ENCODE measurements at regions not wholly inside any gene's neighbourhood (a gene's known extent, or its start where the extent isn't known, plus 50 kb on each side); places are given as distances from the start of the nearest gene placed in this dataset.

DNA sequence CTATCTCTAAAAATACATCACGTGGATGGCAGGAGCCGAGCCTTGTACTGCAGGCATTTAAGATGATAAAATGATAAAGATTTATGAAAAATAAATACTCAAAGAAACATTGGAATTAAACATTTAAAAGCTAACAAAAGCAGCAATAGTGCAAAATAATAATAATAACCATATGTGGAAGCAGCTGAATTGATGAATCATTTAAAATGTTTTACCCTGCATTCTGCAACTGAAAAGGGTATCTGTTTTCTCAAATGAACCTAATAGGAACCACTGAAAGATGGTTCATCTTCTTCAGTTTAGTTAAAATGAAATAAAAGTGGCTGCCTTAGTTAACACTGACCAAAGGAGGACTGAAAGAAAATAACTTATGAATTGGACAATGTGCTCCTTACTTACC is 436.1 kb downstream of the TUSC7 start:
- CTCF ChIA-PET = interaction anchor here (0.9 to 1.1 kb wide), 2 partner anchors 22 to 87 kb away, joined by 3 read pairs; no protein-coding TSS in a partner anchor
- no peaks in the 10 kb centered on the region for H4K20me1 ChIP-seq (ENCODE audit: insufficient read depth)

DNA sequence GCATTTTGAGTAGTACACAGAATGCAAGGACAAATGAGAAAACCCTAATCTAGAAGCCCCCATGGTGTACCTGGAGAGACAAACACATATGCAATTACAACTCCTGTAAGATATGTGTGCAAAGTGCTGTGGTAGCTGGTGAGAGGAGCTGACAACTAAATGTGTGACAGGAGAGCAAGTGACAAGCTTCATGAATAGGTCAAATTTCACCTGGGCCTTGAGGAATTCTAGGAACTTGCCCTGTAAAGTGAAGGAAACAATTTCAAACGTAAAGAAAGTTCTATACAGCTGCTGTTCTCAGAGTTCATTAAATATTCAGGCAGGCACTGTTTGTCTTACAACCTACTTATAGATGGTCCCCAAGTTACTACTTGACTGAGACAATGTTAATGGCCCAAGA is 437.0 kb downstream of the TUSC7 start:
- Histone ChIP-seq H2AFZ (ENCODE audit: low read depth) (no peak overlapping the region), H3K9ac (no peak overlapping the region), H3K27me3 (ENCODE audit: insufficient read depth) (no peaks in the 10 kb centered on the region), H3K4me3 (ENCODE audit: low read depth in 2 of 2, low read length in 1 of 2) (no peak overlapping the region), H3K36me3 (replicated peaks in 1 of 2; ENCODE audit: control insufficient read depth in 1 of 2, insufficient read depth in 2 of 2, low read length in 1 of 2) (no peaks in the 10 kb centered on the region), H3K79me2 (ENCODE audit: insufficient read depth) (no peaks in the 10 kb centered on the region), H3K9me3 (no peaks in the 10 kb centered on the region), H3K4me2 (no peak overlapping the region), H3F3A (replicated peaks; ENCODE audit: insufficient read depth) (no peaks in the 10 kb centered on the region), H4K20me1 (ENCODE audit: insufficient read depth) (no peaks in the 10 kb centered on the region), H3K4me1 (ENCODE audit: control insufficient read depth in 1 of 2, insufficient read depth in 2 of 2, low read depth in 1 of 2, low read length in 1 of 2) (peaks cover 0 to 9% of the 10 kb centered on the region in 2 experiments; a peak in 2 of 4 replicates), H3K9me2 (no peaks in the 10 kb centered on the region), H3K27ac (ENCODE audit: low read depth in 2 of 2, low read length in 1 of 2) (no peak overlapping the region)
- DNase-seq = no peak
- no peak for TF ChIP-seq EZH2phosphoT487 (IDR thresholded peaks at IDR 0.05; ENCODE audit: borderline replicate concordance, low read depth)
- TF ChIP-seq RFX5 (IDR thresholded peaks at IDR 0.05; ENCODE audit: low read length) = no peak
- ChIA-PET CTCF (interaction anchor here (1.1 kb wide), 1 partner anchor 88 kb away, joined by 3 read pairs; no protein-coding TSS in a partner anchor), POLR2A (no interaction called here)
- 79% methylated on average over 1 of the region's 1 CpG for WGBS (ENCODE audit: low lambda C conversion rate)

More for the DNA sequence above, 436.1 kb downstream of the TUSC7 start:
- Histone ChIP-seq H3F3A (replicated peaks; ENCODE audit: insufficient read depth) (no peaks in the 10 kb centered on the region), H3K36me3 (replicated peaks in 1 of 2; ENCODE audit: control insufficient read depth in 1 of 2, insufficient read depth in 2 of 2, low read length in 1 of 2) (no peaks in the 10 kb centered on the region), H2AFZ (ENCODE audit: low read depth) (no peak overlapping the region), H3K27me3 (ENCODE audit: insufficient read depth) (no peaks in the 10 kb centered on the region), H3K4me1 (ENCODE audit: control insufficient read depth in 1 of 2, insufficient read depth in 2 of 2, low read depth in 1 of 2, low read length in 1 of 2) (peaks cover 0 to 9% of the 10 kb centered on the region in 2 experiments; a peak in 2 of 4 replicates), H3K9ac (no peak overlapping the region), H3K4me3 (ENCODE audit: low read depth in 2 of 2, low read length in 1 of 2) (no peak overlapping the region), H3K9me2 (no peaks in the 10 kb centered on the region), H3K4me2 (no peak overlapping the region), H3K27ac (ENCODE audit: low read depth in 2 of 2, low read length in 1 of 2) (no peak overlapping the region; a peak in 1 of 4 replicates), H3K9me3 (no peaks in the 10 kb centered on the region), H3K79me2 (ENCODE audit: insufficient read depth) (no peaks in the 10 kb centered on the region)
- no peak for DNase-seq
- POLR2A ChIA-PET = no interaction called here
- WGBS (ENCODE audit: low lambda C conversion rate) = 47% methylated on average over 2 of the region's 2 CpGs
- no peak for TF ChIP-seq FOSL2 (IDR thresholded peaks at IDR 0.05; ENCODE audit: borderline replicate concordance, low read depth)
- TF ChIP-seq TCF12 (IDR thresholded peaks at IDR 0.05) = peak; percentile 72
- no peak for TF ChIP-seq EP300 (IDR thresholded peaks at IDR 0.05; ENCODE audit: borderline replicate concordance in 1 of 2, low read depth in 1 of 2, low read length in 1 of 2)
- no peak for TF ChIP-seq RXRA (IDR thresholded peaks at IDR 0.05; ENCODE audit: borderline replicate concordance, low read depth)

DNA sequence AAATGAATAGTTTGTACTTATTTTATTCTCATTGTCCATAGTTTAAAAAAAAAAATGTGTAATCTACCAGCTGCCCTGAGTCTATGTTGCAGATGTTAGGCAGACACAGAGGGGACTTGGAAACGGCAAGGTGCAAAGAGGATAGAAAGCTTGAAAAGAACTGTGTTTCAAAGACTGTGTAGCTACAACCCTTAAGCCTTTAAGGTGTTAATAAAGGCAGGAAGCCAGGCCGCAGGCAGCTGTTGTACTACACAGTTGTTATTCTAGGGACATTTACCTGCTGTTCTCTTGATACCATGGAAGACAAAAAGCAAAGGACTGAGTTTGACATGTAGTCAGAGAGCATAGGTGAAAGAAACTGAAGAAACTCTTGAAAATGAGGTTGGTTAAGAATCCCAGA is 440.0 kb downstream of the TUSC7 start:
- Histone ChIP-seq H3K27me3 (ENCODE audit: insufficient read depth) (no peaks in the 10 kb centered on the region), H3F3A (replicated peaks; ENCODE audit: insufficient read depth) (no peaks in the 10 kb centered on the region), H3K36me3 (replicated peaks in 1 of 2; ENCODE audit: control insufficient read depth in 1 of 2, insufficient read depth in 2 of 2, low read length in 1 of 2) (no peaks in the 10 kb centered on the region), H3K9me3 (no peaks in the 10 kb centered on the region), H2AFZ (ENCODE audit: low read depth) (no peak overlapping the region), H3K4me1 (ENCODE audit: control insufficient read depth in 1 of 2, insufficient read depth in 2 of 2, low read depth in 1 of 2, low read length in 1 of 2) (peaks cover 0 to 4% of the 10 kb centered on the region in 2 experiments; a peak in 2 of 4 replicates), H3K4me3 (ENCODE audit: low read depth in 2 of 2, low read length in 1 of 2) (no peak overlapping the region), H3K9ac (no peak overlapping the region), H4K20me1 (ENCODE audit: insufficient read depth) (no peaks in the 10 kb centered on the region), H3K27ac (ENCODE audit: low read depth in 2 of 2, low read length in 1 of 2) (no peak overlapping the region), H3K4me2 (no peak overlapping the region), H3K79me2 (ENCODE audit: insufficient read depth) (no peaks in the 10 kb centered on the region), H3K9me2 (no peaks in the 10 kb centered on the region)
- DNase-seq = no peak
- ChIA-PET CTCF (interaction anchor here (0.9 kb wide), 1 partner anchor 9 kb away, joined by 3 read pairs; no protein-coding TSS in a partner anchor), POLR2A (no interaction called here)
- 77% methylated on average over 2 of the region's 2 CpGs for WGBS (ENCODE audit: low lambda C conversion rate)
- TF ChIP-seq, protein P1, sequence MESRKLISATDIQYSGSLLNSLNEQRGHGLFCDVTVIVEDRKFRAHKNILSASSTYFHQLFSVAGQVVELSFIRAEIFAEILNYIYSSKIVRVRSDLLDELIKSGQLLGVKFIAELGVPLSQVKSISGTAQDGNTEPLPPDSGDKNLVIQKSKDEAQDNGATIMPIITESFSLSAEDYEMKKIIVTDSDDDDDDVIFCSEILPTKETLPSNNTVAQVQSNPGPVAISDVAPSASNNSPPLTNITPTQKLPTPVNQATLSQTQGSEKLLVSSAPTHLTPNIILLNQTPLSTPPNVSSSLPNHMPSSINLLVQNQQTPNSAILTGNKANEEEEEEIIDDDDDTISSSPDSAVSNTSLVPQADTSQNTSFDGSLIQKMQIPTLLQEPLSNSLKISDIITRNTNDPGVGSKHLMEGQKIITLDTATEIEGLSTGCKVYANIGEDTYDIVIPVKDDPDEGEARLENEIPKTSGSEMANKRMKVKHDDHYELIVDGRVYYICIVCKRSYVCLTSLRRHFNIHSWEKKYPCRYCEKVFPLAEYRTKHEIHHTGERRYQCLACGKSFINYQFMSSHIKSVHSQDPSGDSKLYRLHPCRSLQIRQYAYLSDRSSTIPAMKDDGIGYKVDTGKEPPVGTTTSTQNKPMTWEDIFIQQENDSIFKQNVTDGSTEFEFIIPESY (IDR thresholded peaks at IDR 0.05; ENCODE audit: borderline replicate concordance, low read depth) = no peak
- TF ChIP-seq, protein P2, sequence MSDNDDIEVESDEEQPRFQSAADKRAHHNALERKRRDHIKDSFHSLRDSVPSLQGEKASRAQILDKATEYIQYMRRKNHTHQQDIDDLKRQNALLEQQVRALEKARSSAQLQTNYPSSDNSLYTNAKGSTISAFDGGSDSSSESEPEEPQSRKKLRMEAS (IDR thresholded peaks at IDR 0.05; ENCODE audit: low read depth) = no peak
- TF ChIP-seq GATA2 (CRISPR knock-in tag; IDR thresholded peaks at IDR 0.05) = no peak
- TF ChIP-seq, protein P3, sequence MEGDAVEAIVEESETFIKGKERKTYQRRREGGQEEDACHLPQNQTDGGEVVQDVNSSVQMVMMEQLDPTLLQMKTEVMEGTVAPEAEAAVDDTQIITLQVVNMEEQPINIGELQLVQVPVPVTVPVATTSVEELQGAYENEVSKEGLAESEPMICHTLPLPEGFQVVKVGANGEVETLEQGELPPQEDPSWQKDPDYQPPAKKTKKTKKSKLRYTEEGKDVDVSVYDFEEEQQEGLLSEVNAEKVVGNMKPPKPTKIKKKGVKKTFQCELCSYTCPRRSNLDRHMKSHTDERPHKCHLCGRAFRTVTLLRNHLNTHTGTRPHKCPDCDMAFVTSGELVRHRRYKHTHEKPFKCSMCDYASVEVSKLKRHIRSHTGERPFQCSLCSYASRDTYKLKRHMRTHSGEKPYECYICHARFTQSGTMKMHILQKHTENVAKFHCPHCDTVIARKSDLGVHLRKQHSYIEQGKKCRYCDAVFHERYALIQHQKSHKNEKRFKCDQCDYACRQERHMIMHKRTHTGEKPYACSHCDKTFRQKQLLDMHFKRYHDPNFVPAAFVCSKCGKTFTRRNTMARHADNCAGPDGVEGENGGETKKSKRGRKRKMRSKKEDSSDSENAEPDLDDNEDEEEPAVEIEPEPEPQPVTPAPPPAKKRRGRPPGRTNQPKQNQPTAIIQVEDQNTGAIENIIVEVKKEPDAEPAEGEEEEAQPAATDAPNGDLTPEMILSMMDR (IDR thresholded peaks at IDR 0.05) = no peak
- TF ChIP-seq, protein P4, sequence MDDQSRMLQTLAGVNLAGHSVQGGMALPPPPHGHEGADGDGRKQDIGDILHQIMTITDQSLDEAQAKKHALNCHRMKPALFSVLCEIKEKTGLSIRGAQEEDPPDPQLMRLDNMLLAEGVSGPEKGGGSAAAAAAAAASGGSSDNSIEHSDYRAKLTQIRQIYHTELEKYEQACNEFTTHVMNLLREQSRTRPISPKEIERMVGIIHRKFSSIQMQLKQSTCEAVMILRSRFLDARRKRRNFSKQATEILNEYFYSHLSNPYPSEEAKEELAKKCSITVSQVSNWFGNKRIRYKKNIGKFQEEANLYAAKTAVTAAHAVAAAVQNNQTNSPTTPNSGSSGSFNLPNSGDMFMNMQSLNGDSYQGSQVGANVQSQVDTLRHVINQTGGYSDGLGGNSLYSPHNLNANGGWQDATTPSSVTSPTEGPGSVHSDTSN (IDR thresholded peaks at IDR 0.05) = no peak
- TF ChIP-seq CHD2 (IDR thresholded peaks at IDR 0.05; ENCODE audit: low read length, partially characterized antibody) = no peak
- TF ChIP-seq EZH2phosphoT487 (IDR thresholded peaks at IDR 0.05; ENCODE audit: borderline replicate concordance, low read depth) = no peak
